HCT116 (cell line): ENCODE measurements at regions not wholly inside any gene's neighbourhood (a gene's known extent, or its start where the extent isn't known, plus 50 kb on each side); places are given as distances from the start of the nearest gene placed in this dataset.

Experiments used
- ATAC-seq: fragments of 200-7000 bp; cut with Tn5 transposase; 2 replicates; pipeline ENCODE4 v1.9.1; 2020; ENCODE audit warnings: mild to moderate bottlenecking, moderate library complexity
- BruUV-seq: library from RNA; stranded (reverse); fragments of 400-500 nt; replicated peaks from 2 replicates; lab custom pipeline; 2021; lab: Mats Ljungman, UMichigan
- CTCF ChIA-PET: fragments of 300-600 bp; sonication (Branson Sonifier 250); formaldehyde crosslinking; loops from one replicate; lab custom pipeline; 2021; ENCODE audit warnings: antibody characterized with exemption; lab: Charles Lee
- POLR2A ChIA-PET: fragments of 300-600, 350-600 bp; sonication (Branson Sonifier 250); formaldehyde crosslinking; loops from one replicate; lab custom pipeline; 2021; ENCODE audit warnings: antibody characterized with exemption; lab: Charles Lee
- RAD21 ChIA-PET, 2 experiments: fragments of 300-600 bp; sonication (Branson Sonifier 250); formaldehyde crosslinking; loops; one replicate each; lab custom pipeline; 2023; ENCODE audit warnings: low total read pairs in 2 of 2; ENCODE audit not compliant: uncharacterized antibody in 2 of 2, unreplicated experiment in 2 of 2, low non-redundant PET in 1 of 2; lab: Charles Lee
- DNase-seq: peaks from one replicate; pipeline ENCODE4 v3.0.0-alpha.2; 2010; ENCODE audit warnings: low read depth, low spot score
- H2AFZ ChIP-seq: fragments of 200-600 bp; shearing (Covaris generic), sonication (generic); 2 replicates; pipeline ENCODE4 v1.6.1; 2017; ENCODE audit warnings: low read depth, mixed run types, mixed read lengths, antibody characterized with exemption, low read length; ENCODE audit not compliant: poor library complexity, severe bottlenecking
- H3K27ac ChIP-seq: 2 replicates; pipeline ENCODE4 v1.5.1; 2012; ENCODE audit warnings: low read depth, low read length
- H3K27me3 ChIP-seq: fragments of 200-600 bp; sonication (generic); 2 replicates; pipeline ENCODE4 v1.6.1; 2016; ENCODE audit warnings: mixed run types, low read length, mixed read lengths; ENCODE audit not compliant: insufficient read depth
- H3K36me3 ChIP-seq, 2 experiments: fragments of 200-500 bp in 1 of 2; fragments of 200-600 bp in 1 of 2; sonication (Bioruptor generic) in 1 of 2; sonication (generic) in 1 of 2; 2 replicates each; pipeline versions ENCODE4 v1.5.1 to v1.6.1; 2014 to 2016; ENCODE audit warnings: low read length in 2 of 2, inconsistent platforms in 1 of 2, mixed read lengths in 1 of 2, mixed run types in 1 of 2; ENCODE audit not compliant: insufficient read depth in 2 of 2, control insufficient read depth in 1 of 2
- H3K4me1 ChIP-seq, 2 experiments: fragments of 200-600 bp in 1 of 2; sonication (generic) in 1 of 2; 2 replicates each; pipeline versions ENCODE4 v1.5.1 to v1.6.1; 2012 to 2017; ENCODE audit warnings: low read length in 2 of 2, inconsistent platforms in 1 of 2, mild to moderate bottlenecking in 1 of 2, mixed read lengths in 1 of 2, mixed run types in 1 of 2, moderate library complexity in 1 of 2; ENCODE audit not compliant: insufficient read depth in 2 of 2, control insufficient read depth in 1 of 2
- H3K4me2 ChIP-seq: fragments of 200-600 bp; sonication (generic); 2 replicates; pipeline ENCODE4 v1.6.1; 2017; ENCODE audit warnings: mixed run types, low read length, mixed read lengths
- H3K4me3 ChIP-seq, 2 experiments: fragments of 200-600 bp in 1 of 2; sonication (generic) in 1 of 2; replicated peaks in 1 of 2; 2 replicates each; pipeline ENCODE4 v1.5.1; 2011 to 2016; ENCODE audit warnings: low read length in 2 of 2, control low read depth in 1 of 2, low read depth in 1 of 2, mild to moderate bottlenecking in 1 of 2, mixed read lengths in 1 of 2, mixed run types in 1 of 2
- H3K79me2 ChIP-seq: fragments of 200-600 bp; sonication (generic); 2 replicates; pipeline ENCODE4 v1.6.1; 2017; ENCODE audit warnings: mild to moderate bottlenecking, mixed run types, low read length, moderate library complexity, mixed read lengths; ENCODE audit not compliant: insufficient read depth
- H3K9ac ChIP-seq: fragments of 200-600 bp; sonication (generic); 2 replicates; pipeline ENCODE4 v1.6.1; 2016; ENCODE audit warnings: low read length, mixed read lengths
- H3K9me2 ChIP-seq: fragments of 200-600 bp; sonication (generic), shearing (Covaris generic); 2 replicates; pipeline ENCODE4 v1.6.1; 2017; ENCODE audit warnings: mixed run types, mild to moderate bottlenecking, moderate library complexity; ENCODE audit not compliant: insufficient read depth
- H3K9me3 ChIP-seq, 2 experiments: fragments of 200-500 bp in 1 of 2; fragments of 200-600 bp in 1 of 2; sonication (Bioruptor generic) in 1 of 2; sonication (generic) in 1 of 2; 2 replicates each; pipeline ENCODE4 v1.6.1; 2014 to 2017; ENCODE audit warnings: low read length in 2 of 2, mixed read lengths in 2 of 2, inconsistent platforms in 1 of 2, low read depth in 1 of 2, mild to moderate bottlenecking in 1 of 2, mixed run types in 1 of 2, moderate library complexity in 1 of 2; ENCODE audit not compliant: control insufficient read depth in 1 of 2, insufficient read depth in 1 of 2
- H4K20me1 ChIP-seq: fragments of 200-600 bp; sonication (generic), shearing (Covaris generic); 2 replicates; pipeline ENCODE4 v1.6.1; 2017; ENCODE audit warnings: mixed run types, mild to moderate bottlenecking, moderate library complexity; ENCODE audit not compliant: insufficient read depth
- CEBPB ChIP-seq: IDR thresholded peaks from 2 replicates; pipeline ENCODE4 v1.6.1; 2012; ENCODE audit warnings: low read depth
- EGR1 ChIP-seq: IDR thresholded peaks from 2 replicates; pipeline ENCODE4 v1.6.1; 2012; ENCODE audit warnings: low read depth
- FOSL1 ChIP-seq: IDR thresholded peaks from 2 replicates; pipeline ENCODE4 v1.6.1; 2012; ENCODE audit warnings: low read depth
- MAX ChIP-seq: IDR thresholded peaks from 2 replicates; pipeline ENCODE4 v1.6.1; 2012
- POLR2AphosphoS5 ChIP-seq: IDR thresholded peaks from 2 replicates; pipeline ENCODE4 v1.6.1; 2011; ENCODE audit warnings: mild to moderate bottlenecking, low read depth, low read length, moderate library complexity
- RAD21 ChIP-seq: IDR thresholded peaks from 2 replicates; pipeline ENCODE4 v1.6.1; 2012; ENCODE audit warnings: low read depth, mild to moderate bottlenecking
- SIN3A ChIP-seq: IDR thresholded peaks from 2 replicates; pipeline ENCODE4 v1.6.1; 2012; ENCODE audit warnings: low read depth
- SRF ChIP-seq: IDR thresholded peaks from 2 replicates; pipeline ENCODE4 v1.6.1; 2012; ENCODE audit warnings: low read depth
- YY1 ChIP-seq: IDR thresholded peaks from 2 replicates; pipeline ENCODE4 v1.6.1; 2011; ENCODE audit warnings: low read length, low read depth, moderate library complexity, mild to moderate bottlenecking; ENCODE audit not compliant: insufficient replicate concordance; ENCODE audit errors: extremely low read depth
- ZBTB33 ChIP-seq: IDR thresholded peaks from 2 replicates; pipeline ENCODE4 v1.6.1; 2011; ENCODE audit warnings: mild to moderate bottlenecking, low read length, moderate library complexity; ENCODE audit not compliant: insufficient replicate concordance; ENCODE audit errors: extremely low read depth
- ZFX ChIP-seq: fragments of 450-650 bp; IDR thresholded peaks from 2 replicates; pipeline ENCODE4 v1.6.1; 2017
- intact Hi-C: fragments of 100-400 bp; cut with micrococcal nuclease; formaldehyde crosslinking; loops from 2 replicates; pipeline ENCODE4 v1.10.0; 2022
- TF ChIP-seq, protein P1 (sequence below), 3 experiments: fragments of 200-600 bp in 1 of 3; sonication (generic) in 1 of 3; IDR thresholded peaks in 2 of 3; conservative IDR thresholded peaks in 1 of 3; 2 replicates each; pipeline ENCODE4 v1.5.1; 2012 to 2017; ENCODE audit warnings: low read depth in 2 of 3, low read length in 2 of 3, antibody characterized with exemption in 1 of 3, borderline replicate concordance in 1 of 3, control low read depth in 1 of 3, mild to moderate bottlenecking in 1 of 3, mixed read lengths in 1 of 3, mixed run types in 1 of 3, moderate library complexity in 1 of 3; ENCODE audit not compliant: insufficient read depth in 1 of 3
- TF ChIP-seq, protein P2 (sequence below): IDR thresholded peaks from 2 replicates; pipeline ENCODE4 v1.6.1; 2012

DNA sequence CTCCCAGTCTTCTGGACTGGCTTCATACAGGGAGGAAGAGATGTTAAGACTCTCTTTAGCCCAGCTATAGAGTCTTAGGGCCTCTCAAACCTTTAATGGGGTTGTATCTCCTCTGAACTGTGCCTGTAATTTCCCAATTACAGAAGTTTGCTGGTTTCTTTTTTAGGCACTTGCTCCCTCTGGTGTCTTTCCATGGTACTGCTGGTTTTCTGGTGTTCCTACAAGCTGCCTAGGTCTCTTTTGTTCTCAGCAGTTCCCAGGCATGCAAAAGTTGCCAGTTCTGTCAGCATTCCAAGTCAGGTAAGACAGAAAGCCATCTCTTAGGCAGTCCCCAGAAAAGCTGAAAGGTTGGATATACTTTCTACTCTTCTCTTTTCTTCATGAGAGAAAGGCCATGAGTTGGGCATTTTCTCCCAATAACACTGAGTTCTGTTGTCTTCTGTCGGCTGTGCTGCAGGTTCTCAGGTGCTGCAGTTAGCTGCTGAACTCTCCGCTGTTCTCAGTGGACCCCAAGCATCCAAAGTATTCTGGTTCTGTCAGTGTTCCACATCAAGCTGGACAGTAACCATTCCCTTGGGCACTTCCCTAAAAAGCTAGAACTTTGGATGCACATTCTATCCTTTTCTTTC lies 54.4 kb upstream of the EHHADH start:
- peaks cover 0 to 3% of the 10 kb centered on the region in 2 experiments; a peak in 1 of 4 replicates for H3K9me3 ChIP-seq
- ATAC-seq (peak; percentile 81), DNase-seq (peak; percentile 51)
- no peak overlapping the region for H2AFZ ChIP-seq
- no peaks in the 10 kb centered on the region for H3K4me1 ChIP-seq
- H3K4me2 ChIP-seq, result no peak overlapping the region
- no peaks in the 10 kb centered on the region for H3K79me2 ChIP-seq
- intact Hi-C loops, result loop anchor here (1.0 kb wide), 1 partner anchor 434 kb away; no protein-coding TSS in a partner anchor
- no peaks in the 10 kb centered on the region for H3K9me2 ChIP-seq
- RAD21 ChIA-PET, result no interaction called here
- H3K4me3 ChIP-seq, result no peak overlapping the region
- CTCF ChIA-PET, result interaction anchor here (0.6 to 1.7 kb wide), 8 partner anchors 8 to 433 kb away, joined by 3 to 10 read pairs (median 3); no protein-coding TSS in a partner anchor
- no peak overlapping the region for H3K9ac ChIP-seq
- H3K27me3 ChIP-seq, result no peaks in the 10 kb centered on the region
- H3K27ac ChIP-seq, result no peak overlapping the region
- TF ChIP-seq SIN3A, result no peak
- TF ChIP-seq RAD21, result peak; percentile 70
- TF ChIP-seq, protein P1, sequence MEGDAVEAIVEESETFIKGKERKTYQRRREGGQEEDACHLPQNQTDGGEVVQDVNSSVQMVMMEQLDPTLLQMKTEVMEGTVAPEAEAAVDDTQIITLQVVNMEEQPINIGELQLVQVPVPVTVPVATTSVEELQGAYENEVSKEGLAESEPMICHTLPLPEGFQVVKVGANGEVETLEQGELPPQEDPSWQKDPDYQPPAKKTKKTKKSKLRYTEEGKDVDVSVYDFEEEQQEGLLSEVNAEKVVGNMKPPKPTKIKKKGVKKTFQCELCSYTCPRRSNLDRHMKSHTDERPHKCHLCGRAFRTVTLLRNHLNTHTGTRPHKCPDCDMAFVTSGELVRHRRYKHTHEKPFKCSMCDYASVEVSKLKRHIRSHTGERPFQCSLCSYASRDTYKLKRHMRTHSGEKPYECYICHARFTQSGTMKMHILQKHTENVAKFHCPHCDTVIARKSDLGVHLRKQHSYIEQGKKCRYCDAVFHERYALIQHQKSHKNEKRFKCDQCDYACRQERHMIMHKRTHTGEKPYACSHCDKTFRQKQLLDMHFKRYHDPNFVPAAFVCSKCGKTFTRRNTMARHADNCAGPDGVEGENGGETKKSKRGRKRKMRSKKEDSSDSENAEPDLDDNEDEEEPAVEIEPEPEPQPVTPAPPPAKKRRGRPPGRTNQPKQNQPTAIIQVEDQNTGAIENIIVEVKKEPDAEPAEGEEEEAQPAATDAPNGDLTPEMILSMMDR (IDR thresholded peaks at IDR 0.05 in 2 of 3, conservative IDR thresholded peaks at IDR 0.05 in 1 of 3; ENCODE audit: borderline replicate concordance in 1 of 3, insufficient read depth in 1 of 3, low read depth in 2 of 3, low read length in 2 of 3), result peak; percentile 49 to 81 (median 74); a peak in 5 of 6 replicates
- TF ChIP-seq, all 23 proteins: peak for 2
- Histone ChIP-seq H4K20me1 (no peaks in the 10 kb centered on the region), H3K36me3 (no peaks in the 10 kb centered on the region)
- no TSS peak for BruUV-seq
- POLR2A ChIA-PET, result no interaction called here

GRCh38 chr3:185309302-185309701 lies 53.6 kb upstream of the MAP3K13 start:
- TF ChIP-seq ZFX, result no peak
- no peak for TF ChIP-seq RAD21
- TF ChIP-seq MAX, result no peak
- TF ChIP-seq SRF, result no peak
- TF ChIP-seq, protein P2, sequence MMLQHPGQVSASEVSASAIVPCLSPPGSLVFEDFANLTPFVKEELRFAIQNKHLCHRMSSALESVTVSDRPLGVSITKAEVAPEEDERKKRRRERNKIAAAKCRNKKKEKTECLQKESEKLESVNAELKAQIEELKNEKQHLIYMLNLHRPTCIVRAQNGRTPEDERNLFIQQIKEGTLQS, result no peak
- TF ChIP-seq FOSL1, result no peak
- no peak for TF ChIP-seq POLR2AphosphoS5
- no peak for TF ChIP-seq ZBTB33
- no peak for TF ChIP-seq EGR1
- no peak for TF ChIP-seq CEBPB
- no peak for TF ChIP-seq YY1
- Histone ChIP-seq H3K36me3 (no peaks in the 10 kb centered on the region), H3K4me2 (no peak overlapping the region), H3K79me2 (no peaks in the 10 kb centered on the region), H3K9me2 (no peaks in the 10 kb centered on the region), H3K27me3 (no peaks in the 10 kb centered on the region), H3K4me3 (no peak overlapping the region), H3K27ac (no peak overlapping the region), H4K20me1 (no peaks in the 10 kb centered on the region), H3K9me3 (peaks cover 0 to 3% of the 10 kb centered on the region in 2 experiments; a peak in 1 of 4 replicates), H2AFZ (no peak overlapping the region), H3K9ac (no peak overlapping the region), H3K4me1 (no peaks in the 10 kb centered on the region)
- DNase-seq, result no peak
- no peak for ATAC-seq
- CTCF ChIA-PET, result interaction anchor here (1.2 to 1.7 kb wide), 2 partner anchors 23 to 30 kb away, joined by 3 to 4 read pairs; no protein-coding TSS in a partner anchor
- RAD21 ChIA-PET, result no interaction called here
- POLR2A ChIA-PET, result no interaction called here
- BruUV-seq, result no TSS peak
- intact Hi-C loops, result no loop called here
